ENCODE measurements at regions not wholly inside any gene's neighbourhood (a gene's known extent, or its start where the extent isn't known, plus 50 kb on each side); places are given as distances from the start of the nearest gene placed in this dataset.

DNA sequence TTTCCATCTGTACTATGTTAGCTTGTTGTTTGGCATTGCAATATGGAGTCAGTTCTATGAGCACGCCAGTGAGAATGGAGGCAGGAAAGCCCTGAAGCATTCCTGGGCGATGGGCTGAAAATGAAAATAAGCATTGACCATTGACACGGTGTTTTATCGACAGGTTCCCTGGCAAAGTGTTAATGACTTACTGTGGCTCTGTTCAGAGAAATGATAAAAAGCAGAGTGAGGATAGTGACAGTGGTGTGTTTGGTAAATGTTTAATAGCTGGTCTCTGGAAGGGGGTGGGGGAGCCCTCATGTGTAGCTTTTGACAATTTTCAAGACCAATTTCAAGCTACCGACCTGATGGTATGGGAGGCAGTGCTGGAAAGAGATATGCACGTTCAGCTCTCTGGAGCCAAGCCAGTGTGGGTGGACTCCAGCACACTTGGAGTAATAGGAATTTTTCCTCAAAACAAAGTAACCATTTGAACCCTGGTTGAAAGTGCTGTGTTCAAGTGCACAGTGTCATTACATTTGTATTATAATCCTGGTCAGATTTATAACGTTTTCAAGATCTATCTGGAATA is 341.7 kb upstream of the ROBO2 start:
- TF ChIP-seq, protein P1, sequence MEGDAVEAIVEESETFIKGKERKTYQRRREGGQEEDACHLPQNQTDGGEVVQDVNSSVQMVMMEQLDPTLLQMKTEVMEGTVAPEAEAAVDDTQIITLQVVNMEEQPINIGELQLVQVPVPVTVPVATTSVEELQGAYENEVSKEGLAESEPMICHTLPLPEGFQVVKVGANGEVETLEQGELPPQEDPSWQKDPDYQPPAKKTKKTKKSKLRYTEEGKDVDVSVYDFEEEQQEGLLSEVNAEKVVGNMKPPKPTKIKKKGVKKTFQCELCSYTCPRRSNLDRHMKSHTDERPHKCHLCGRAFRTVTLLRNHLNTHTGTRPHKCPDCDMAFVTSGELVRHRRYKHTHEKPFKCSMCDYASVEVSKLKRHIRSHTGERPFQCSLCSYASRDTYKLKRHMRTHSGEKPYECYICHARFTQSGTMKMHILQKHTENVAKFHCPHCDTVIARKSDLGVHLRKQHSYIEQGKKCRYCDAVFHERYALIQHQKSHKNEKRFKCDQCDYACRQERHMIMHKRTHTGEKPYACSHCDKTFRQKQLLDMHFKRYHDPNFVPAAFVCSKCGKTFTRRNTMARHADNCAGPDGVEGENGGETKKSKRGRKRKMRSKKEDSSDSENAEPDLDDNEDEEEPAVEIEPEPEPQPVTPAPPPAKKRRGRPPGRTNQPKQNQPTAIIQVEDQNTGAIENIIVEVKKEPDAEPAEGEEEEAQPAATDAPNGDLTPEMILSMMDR (IDR thresholded peaks at IDR 0.05) = no peak
- TF ChIP-seq EZH2 (IDR thresholded peaks at IDR 0.05; ENCODE audit: borderline replicate concordance, insufficient read depth, low read depth, low read length, poor library complexity, severe bottlenecking) = no peak
